HG02943 (cell line): ENCODE measurements at regions not wholly inside any gene's neighbourhood (a gene's known extent, or its start where the extent isn't known, plus 50 kb on each side); places are given as distances from the start of the nearest gene placed in this dataset.
A peak's percentile ranks its signal among the peaks of the same experiment; 100 is the strongest.
"Not testable (repeated sequence)": the region's sequence is repeated elsewhere in the genome, so short reads cannot be mapped to it uniquely, and the experiment has no call there.

Experiments used
- ATAC-seq: cut with Tn5 transposase; IDR thresholded peaks from one replicate; pipeline ENCODE4 v1.9.1; 2021; ENCODE audit warnings: mild to moderate bottlenecking, low read depth, moderate library complexity; ENCODE audit not compliant: unreplicated experiment

DNA sequence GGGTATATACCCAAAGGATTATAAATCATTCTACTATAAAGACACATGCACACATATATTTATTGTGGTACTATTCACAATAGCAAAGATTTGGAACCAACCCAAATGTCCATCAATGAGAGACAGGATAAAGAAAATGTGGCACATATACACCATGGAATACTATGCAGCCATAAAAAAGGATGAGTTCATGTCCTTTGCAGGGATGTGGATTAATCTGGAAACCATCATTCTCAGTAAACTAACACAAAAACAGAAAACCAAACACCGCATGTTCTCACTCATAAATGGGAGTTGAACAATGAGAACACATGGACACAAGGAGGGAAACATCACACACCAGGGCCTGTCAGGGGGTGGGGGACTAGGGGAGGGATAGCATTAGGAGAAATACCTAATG is 281.4 kb upstream of the TBX18 start:
- not testable (repeated sequence) for ATAC-seq

GRCh38 chr6:85044361-85044760 is 280.0 kb upstream of the TBX18 start:
- ATAC-seq: no peak

DNA sequence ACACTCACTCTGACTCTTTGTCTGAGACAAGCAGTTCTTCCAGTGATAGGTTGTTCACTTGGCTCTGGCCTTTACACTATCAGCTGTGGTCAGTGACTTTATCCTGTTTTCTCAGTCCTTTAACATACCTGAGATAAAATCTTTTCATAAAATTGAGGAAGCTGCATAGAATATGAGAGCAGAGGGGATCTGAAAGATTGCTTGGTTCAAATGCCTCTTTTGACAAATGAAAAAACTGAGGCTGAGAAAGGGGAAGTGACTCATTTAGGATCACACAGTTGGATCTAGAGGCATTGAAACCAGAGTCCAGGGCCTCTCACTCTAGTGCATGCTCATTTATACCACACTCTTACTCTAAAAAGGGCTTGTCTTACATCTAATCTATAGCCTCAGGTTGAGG is 277.0 kb upstream of the TBX18 start:
- no peak for ATAC-seq

- ATAC-seq: no peak
Measured at GRCh38 chr6:85037221-85037620, 272.8 kb upstream of the TBX18 start.

DNA sequence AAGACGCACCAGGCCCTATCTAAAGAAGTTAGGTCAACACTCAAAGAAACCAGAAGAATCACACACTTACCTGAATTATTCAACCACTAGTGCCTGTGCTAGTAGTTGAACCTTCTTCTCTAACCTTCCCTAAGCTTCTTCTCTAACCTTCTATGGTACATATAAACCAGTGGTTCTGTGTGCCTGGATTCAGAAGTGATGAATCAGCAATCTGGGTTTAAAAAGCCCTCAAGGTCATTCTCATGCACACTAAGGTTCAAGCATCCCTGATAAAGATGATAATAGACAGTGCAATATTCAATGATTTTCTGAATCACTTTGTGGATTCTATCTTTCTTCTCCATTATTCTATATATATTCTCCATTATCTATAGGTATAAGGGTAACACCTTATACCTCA is 271.4 kb upstream of the TBX18 start:
- no peak for ATAC-seq

- ATAC-seq: no peak
Measured at GRCh38 chr6:85033547-85033946, 269.1 kb upstream of the TBX18 start.

GRCh38 chr6:85026021-85026420 is 261.6 kb upstream of the TBX18 start:
- no peak for ATAC-seq

DNA sequence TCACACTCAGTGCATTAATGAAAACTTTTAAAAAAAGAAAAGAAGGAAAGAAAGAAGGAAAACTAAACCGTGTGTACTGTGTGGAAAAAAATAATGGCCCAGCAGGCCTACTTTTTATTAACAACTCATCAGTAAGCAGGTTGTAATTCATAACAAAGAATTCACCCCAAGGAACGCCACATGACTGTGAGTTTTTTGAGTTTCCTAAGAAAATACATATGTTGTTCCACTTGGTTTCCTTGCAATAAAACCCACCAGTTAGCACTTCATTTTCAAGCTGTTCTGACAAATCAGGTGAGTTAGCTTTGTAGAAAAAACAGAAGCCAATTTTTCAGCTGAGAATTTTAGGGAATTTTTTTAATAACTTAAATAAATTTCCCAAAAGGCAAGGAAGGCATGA is 259.3 kb upstream of the TBX18 start:
- ATAC-seq: no peak

DNA sequence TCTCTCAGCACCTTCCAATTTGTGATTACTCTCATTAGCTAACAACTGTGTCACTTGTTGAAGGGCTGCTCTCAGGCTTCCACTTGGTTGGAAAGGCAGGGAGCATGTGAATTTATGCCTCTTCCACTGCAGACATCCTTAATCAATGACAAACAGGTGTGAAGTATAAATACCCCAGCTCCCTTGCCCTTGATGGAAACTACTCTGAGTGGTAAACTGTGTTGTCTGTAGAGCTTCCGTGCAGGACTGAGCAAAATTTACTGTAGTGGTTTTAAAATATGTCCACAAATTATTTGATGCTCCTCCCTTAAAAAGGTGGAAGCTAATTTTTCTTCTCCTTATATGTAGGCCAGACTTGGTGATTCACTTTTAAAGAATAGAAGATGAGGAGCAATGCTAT is 253.0 kb upstream of the TBX18 start:
- no peak for ATAC-seq

DNA sequence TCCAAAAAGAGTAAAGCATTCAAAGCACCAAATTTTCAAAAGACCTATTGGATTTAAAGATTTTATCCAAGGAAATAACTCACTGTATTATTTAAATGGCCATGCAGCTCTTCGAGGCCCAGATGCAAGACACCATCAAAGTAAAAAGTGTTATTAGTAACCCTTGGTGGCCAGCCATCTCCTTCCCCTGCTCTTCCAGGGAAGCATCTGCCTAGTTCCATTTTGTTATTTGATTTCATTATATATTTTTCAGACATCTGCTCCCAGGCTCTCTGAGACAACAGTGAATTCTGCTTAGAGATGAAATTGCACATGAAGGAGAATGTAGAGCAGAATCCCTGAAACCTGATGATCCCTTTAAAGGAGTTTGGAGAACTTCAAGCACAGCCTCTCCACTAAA is 252.3 kb upstream of the TBX18 start:
- ATAC-seq: no peak

DNA sequence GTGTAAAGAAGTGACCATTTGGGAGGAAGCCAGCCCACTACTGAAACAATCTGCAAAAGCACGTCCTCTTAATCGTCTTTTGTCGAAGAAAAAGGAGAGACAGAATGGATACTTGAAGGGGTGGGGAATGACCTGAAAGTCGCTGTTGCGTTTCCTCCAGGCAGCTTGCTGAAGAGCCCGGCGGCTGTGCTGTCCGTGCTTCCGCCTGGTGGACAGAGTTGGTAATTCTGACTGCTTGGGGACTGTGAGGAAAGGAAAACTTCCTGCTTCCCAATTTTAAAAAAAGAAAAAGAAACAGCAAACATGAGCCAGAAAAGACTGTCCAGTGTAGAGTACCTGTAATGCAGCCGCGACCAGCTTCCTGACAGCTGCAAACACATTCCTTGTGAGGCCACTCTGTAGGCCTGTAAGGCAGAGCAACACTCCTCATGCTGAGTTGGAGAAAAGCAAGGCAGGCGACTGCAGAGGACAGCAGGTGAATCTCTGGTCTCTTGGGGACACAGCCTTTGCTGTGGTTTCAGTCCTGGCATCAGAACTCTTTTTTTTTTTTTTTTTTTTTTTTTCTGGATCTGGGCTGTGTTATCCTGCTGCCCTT is 251.1 kb upstream of the TBX18 start:
- peak; percentile 74 for ATAC-seq

- no peak for ATAC-seq
Measured at GRCh38 chr6:85010865-85011264, 246.5 kb upstream of the TBX18 start.

DNA sequence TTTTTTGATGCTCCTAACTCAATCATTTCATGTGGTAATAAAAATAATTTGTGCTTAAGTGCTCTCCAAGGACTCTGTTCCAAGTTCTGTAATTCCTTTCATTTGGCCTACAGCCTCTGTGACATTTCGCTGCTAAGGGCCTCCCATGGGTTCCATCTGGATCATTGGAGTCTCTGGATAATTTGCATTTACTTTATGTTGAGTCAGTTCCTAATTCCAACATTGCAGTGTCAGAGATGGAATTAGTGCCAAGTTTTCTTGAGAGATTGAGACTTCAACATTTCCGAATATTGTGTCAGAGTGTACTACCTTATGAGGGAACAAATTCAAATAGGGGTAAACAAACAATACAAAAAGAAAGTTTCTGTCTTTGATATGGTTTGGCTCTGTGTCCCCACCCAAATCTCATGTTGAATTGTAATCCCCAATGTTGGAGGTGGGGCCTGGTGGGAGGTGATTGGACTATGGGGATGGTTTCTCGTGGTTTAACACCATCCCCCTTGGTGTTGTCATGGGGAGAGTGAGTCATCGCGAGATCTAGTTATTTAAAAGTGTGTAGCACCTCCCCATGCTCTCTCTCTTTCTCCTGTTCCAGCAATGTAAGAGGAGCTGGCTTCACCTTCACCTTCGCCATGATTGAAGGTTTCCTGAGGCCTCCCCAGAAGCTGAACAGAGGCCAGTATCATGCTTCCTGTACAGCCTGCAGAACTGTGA is 244.1 kb upstream of the TBX18 start:
- no peak for ATAC-seq

DNA sequence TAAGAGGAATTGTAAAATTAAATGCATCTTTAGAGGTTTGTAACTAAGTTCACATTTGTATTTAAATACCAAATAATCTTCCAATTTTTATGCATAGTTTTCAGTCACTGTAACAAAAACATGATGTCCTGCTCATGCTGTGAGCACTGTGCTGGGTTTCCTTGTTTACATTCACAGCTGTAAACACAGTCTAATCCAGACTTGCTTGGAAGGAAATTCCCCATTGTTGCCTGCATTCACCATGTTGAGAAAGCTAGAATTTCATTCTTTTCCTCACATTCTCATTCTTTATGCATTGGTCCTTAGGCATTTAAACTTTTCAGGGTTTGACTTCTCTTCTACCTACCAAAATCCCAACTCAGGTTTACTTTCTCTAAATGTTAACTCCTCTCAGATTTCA is 242.0 kb upstream of the TBX18 start:
- ATAC-seq: no peak

- ATAC-seq: no peak
Measured at GRCh38 chr6:85005494-85005893, 241.1 kb upstream of the TBX18 start.

DNA sequence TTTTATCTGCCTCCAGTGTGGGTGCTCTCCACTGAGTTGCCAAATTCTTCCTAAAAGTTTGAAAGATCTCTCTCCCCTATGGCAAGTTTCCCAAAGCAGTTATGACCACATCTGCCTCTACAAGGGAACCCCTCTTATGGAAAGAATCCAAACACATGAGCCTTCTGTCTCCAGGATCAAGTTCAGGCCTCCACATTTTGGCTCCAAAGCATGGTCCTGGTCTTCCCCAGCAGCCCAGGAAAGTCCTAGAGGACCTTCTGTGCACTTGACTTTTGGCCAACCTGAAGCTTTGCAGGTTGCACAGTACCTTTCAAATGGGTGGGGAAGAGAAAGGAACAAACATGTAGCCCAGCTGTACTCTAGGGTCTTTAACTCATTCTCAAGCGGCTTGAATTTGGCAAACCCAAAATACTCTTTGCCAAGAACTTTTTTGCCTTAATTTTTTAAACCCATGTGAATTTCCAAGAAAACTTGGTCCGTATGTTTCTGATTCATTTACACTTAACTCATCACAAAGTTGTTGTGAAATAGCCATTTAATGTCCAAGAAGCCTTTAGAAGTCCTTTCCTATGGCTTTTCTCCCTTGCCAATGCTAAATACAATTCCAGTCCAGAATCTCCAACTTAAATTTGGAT is 240.1 kb upstream of the TBX18 start:
- no peak for ATAC-seq

DNA sequence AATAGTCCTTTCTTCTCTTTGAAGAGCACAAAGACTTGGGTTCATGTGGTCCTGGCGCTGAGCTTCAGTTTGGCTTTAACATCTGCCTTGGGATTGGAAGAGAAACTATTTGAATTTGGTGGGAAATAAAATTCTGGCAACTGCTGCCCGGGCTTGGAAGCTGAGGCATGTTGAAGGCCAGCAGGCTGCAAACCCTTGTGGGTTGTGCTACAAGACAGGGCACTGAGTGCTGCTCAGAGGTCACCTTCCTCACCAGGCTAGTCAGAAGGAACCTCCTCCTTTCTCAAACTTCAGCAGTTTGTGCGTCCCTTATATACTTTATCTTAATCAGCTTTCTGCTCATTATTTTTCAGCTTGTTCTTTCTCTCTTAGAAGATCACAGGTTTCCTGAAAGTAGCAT is 238.4 kb upstream of the TBX18 start:
- no peak for ATAC-seq

DNA sequence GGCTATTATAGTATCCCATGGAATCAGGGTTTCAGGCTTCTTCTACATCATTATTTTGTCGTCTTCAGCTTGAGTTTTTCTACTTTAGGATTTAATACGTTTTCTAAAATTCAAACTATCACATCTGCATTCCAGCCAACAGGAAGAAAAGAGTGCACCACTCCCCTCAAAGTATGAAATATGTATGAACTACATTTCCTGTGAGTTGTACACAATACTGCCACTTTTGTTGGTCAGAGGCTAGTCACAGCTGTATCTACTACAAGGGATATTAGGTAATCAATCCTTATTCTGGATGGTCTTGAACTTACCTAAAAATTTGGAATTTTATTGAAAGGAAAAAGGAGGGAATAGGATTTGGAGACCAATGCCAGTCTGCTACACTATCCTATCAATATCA is 235.6 kb upstream of the TBX18 start:
- ATAC-seq: no peak

DNA sequence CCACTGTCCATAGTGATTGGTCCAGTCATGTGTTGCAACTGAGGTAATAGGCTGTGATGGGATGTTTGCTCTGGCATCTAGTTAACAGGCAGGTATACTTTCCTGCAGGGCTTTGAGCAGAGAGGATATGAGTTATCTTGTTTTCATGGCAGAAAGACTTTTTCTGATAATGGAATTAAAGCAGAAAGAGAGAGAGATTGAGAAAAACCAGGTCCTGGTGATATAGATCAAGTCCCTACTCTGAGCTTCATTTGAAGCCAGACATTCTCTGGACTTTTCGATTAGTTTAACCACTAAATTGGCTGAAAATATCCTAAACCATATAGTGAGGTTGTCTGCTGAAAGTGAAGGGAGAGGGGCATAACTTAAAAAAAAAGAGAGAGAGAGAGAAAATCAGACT is 233.8 kb upstream of the TBX18 start:
- ATAC-seq: no peak

DNA sequence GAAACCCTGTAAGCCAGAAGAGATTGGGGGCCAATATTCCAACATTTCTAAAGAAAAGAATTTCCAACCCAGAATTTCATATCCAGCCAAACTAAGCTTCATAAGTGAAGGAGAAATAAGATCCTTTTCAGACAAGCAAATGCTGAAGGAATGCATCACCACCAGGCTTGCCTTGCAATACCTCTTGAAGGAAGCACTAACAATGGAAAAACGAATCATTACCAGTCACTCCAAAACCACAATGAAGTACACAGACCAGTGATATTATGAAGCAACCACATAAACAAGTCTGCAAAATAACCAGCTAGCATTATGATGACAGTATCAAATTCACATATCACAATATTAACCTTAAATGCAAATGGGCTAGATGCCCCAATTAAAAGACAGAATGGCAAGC is 224.4 kb upstream of the TBX18 start:
- ATAC-seq: not testable (repeated sequence)

GRCh38 chr6:84985490-84985889 is 221.1 kb upstream of the TBX18 start:
- ATAC-seq: not testable (repeated sequence)

GRCh38 chr6:84979541-84979940 is 215.1 kb upstream of the TBX18 start:
- no peak for ATAC-seq
